Mesendoderm (in vitro differentiated cells): ENCODE measurements at regions not wholly inside any gene's neighbourhood (a gene's known extent, or its start where the extent isn't known, plus 50 kb on each side); places are given as distances from the start of the nearest gene placed in this dataset.

ENCODE experiments used
- DNase-seq: peaks from one replicate; pipeline ENCODE4 v3.0.0; 2013
- H2AK5ac ChIP-seq: 2 replicates; pipeline ENCODE4 v1.6.1; 2013; ENCODE audit warnings: low read length, inconsistent platforms
- H2BK120ac ChIP-seq: 2 replicates; pipeline ENCODE4 v1.6.1; 2013; ENCODE audit warnings: low read depth, mild to moderate bottlenecking, low read length, moderate library complexity, mixed read lengths
- H2BK15ac ChIP-seq: replicated peaks from 2 replicates; pipeline ENCODE4 v1.6.1; 2013; ENCODE audit warnings: low read depth, mild to moderate bottlenecking, moderate library complexity
- H2BK5ac ChIP-seq: 2 replicates; pipeline ENCODE4 v1.6.1; 2013; ENCODE audit warnings: low read length, inconsistent platforms
- H3K18ac ChIP-seq: 2 replicates; pipeline ENCODE4 v1.6.1; 2013; ENCODE audit warnings: mild to moderate bottlenecking, low read length, mixed read lengths
- H3K23ac ChIP-seq: one replicate; pipeline ENCODE4 v1.6.1; 2013; ENCODE audit warnings: low read length
- H3K27ac ChIP-seq: 2 replicates; pipeline ENCODE4 v1.5.1; 2013; ENCODE audit warnings: low read depth, mild to moderate bottlenecking, inconsistent platforms, low read length, moderate library complexity
- H3K27me3 ChIP-seq: 2 replicates; pipeline ENCODE4 v1.6.1; 2013; ENCODE audit warnings: low read length, control low read depth, mild to moderate bottlenecking, inconsistent platforms; ENCODE audit not compliant: insufficient read depth, poor library complexity
- H3K36me3 ChIP-seq: 2 replicates; pipeline ENCODE4 v1.6.1; 2013; ENCODE audit warnings: low read length, inconsistent platforms; ENCODE audit not compliant: control insufficient read depth, insufficient read depth
- H3K4ac ChIP-seq: one replicate; pipeline ENCODE4 v1.6.1; 2013; ENCODE audit warnings: low read depth, mild to moderate bottlenecking, low read length, moderate library complexity
- H3K4me1 ChIP-seq: 2 replicates; pipeline ENCODE4 v1.6.1; 2013; ENCODE audit warnings: low read depth, low read length, inconsistent platforms; ENCODE audit not compliant: control insufficient read depth
- H3K4me2 ChIP-seq: 2 replicates; pipeline ENCODE4 v1.6.1; 2013; ENCODE audit warnings: low read length
- H3K4me3 ChIP-seq: 2 replicates; pipeline ENCODE4 v1.5.1; 2013; ENCODE audit warnings: mild to moderate bottlenecking, low read length
- H3K56ac ChIP-seq: one replicate; pipeline ENCODE4 v1.6.1; 2013; ENCODE audit warnings: low read length
- H3K79me1 ChIP-seq: 2 replicates; pipeline ENCODE4 v1.6.1; 2013; ENCODE audit warnings: low read length, inconsistent platforms
- H3K79me2 ChIP-seq: 2 replicates; pipeline ENCODE4 v1.6.1; 2013; ENCODE audit warnings: mild to moderate bottlenecking, low read length; ENCODE audit not compliant: control insufficient read depth, insufficient read depth
- H3K9ac ChIP-seq: 2 replicates; pipeline ENCODE4 v1.6.1; 2013; ENCODE audit warnings: low read length, inconsistent platforms
- H4K5ac ChIP-seq: one replicate; pipeline ENCODE4 v1.6.1; 2013; ENCODE audit warnings: low read length
- H4K8ac ChIP-seq: one replicate; pipeline ENCODE4 v1.6.1; 2013; ENCODE audit warnings: low read depth, mild to moderate bottlenecking, control low read depth, low read length, moderate library complexity
- WGBS: extraction: QIAGEN DNeasy Blood & Tissue Kit; methylation state at CpG from one replicate; pipeline ENCODE4 v1.1.7; 2013; ENCODE audit warnings: low lambda C conversion rate, missing lambda C conversion rate; ENCODE audit not compliant: insufficient coverage; ENCODE audit errors: extremely low coverage; 5-methylcytosine and 5-hydroxymethylcytosine counted together

- Histone ChIP-seq H3K4me2 (no peak overlapping the region), H2BK5ac (no peak overlapping the region), H3K4ac (no peak overlapping the region), H3K36me3 (no peaks in the 10 kb centered on the region), H2BK15ac (no peak overlapping the region), H4K8ac (no peak overlapping the region), H3K79me1 (no peaks in the 10 kb centered on the region), H2AK5ac (no peak overlapping the region), H3K4me1 (no peaks in the 10 kb centered on the region), H3K79me2 (no peaks in the 10 kb centered on the region), H4K5ac (no peak overlapping the region), H3K9ac (no peak overlapping the region), H3K27ac (no peak overlapping the region), H3K4me3 (no peak overlapping the region), H3K56ac (no peak overlapping the region), H3K27me3 (no peaks in the 10 kb centered on the region), H2BK120ac (no peak overlapping the region), H3K18ac (no peak overlapping the region), H3K23ac (no peak overlapping the region)
- DNase-seq = no peak
- WGBS = no CpG with 5 or more reads among the region's 6 CpGs
Observed at GRCh38 chr13:29654384-29654783, 58.9 kb upstream of the SLC7A1 start.

- Histone ChIP-seq H3K4me1 (no peaks in the 10 kb centered on the region), H4K8ac (no peak overlapping the region), H3K36me3 (no peaks in the 10 kb centered on the region), H2BK120ac (no peak overlapping the region), H3K23ac (no peak overlapping the region), H2AK5ac (no peak overlapping the region), H3K79me2 (no peaks in the 10 kb centered on the region), H3K56ac (no peak overlapping the region), H3K4me2 (no peak overlapping the region), H3K79me1 (no peaks in the 10 kb centered on the region), H2BK5ac (no peak overlapping the region), H3K4ac (no peak overlapping the region), H3K18ac (no peak overlapping the region), H2BK15ac (no peak overlapping the region), H3K27ac (no peak overlapping the region), H4K5ac (no peak overlapping the region), H3K27me3 (no peaks in the 10 kb centered on the region), H3K4me3 (no peak overlapping the region), H3K9ac (no peak overlapping the region)
- no peak for DNase-seq
- no CpG with 5 or more reads among the region's 2 CpGs for WGBS
Observed at GRCh38 chr13:29648760-29649159, 53.3 kb upstream of the SLC7A1 start.
